H7 (cell line): ENCODE measurements at regions not wholly inside any gene's neighbourhood (a gene's known extent, or its start where the extent isn't known, plus 50 kb on each side); places are given as distances from the start of the nearest gene placed in this dataset.

Source experiments
- DNase-seq: peaks from one replicate; pipeline ENCODE4 v3.0.0; 2012
- H3K27me3 ChIP-seq: 2 replicates; pipeline ENCODE4 v1.6.0; 2011; ENCODE audit warnings: mild to moderate bottlenecking, low read length; ENCODE audit not compliant: control insufficient read depth, insufficient read depth
- H3K36me3 ChIP-seq: replicated peaks from 2 replicates; pipeline ENCODE4 v1.5.1; 2011; ENCODE audit warnings: low read length; ENCODE audit not compliant: control insufficient read depth, insufficient read depth
- H3K4me3 ChIP-seq: 2 replicates; pipeline ENCODE4 v1.5.1; 2011; ENCODE audit warnings: low read depth, mild to moderate bottlenecking, control low read depth, low read length, moderate library complexity; ENCODE audit not compliant: insufficient read depth

- no peaks in the 10 kb centered on the region for H3K27me3 ChIP-seq
- DNase-seq = no peak
- H3K36me3 ChIP-seq = no peaks in the 10 kb centered on the region
- no peak overlapping the region for H3K4me3 ChIP-seq
These were observed 523.6 kb upstream of the KLF12 start for GRCh38 chr13:74657765-74658164.

GRCh38 chr13:74651121-74651520 lies 516.9 kb upstream of the KLF12 start:
- no peak for DNase-seq
- no peak overlapping the region for H3K4me3 ChIP-seq
- H3K36me3 ChIP-seq = no peaks in the 10 kb centered on the region
- H3K27me3 ChIP-seq = no peaks in the 10 kb centered on the region

GRCh38 chr13:74647991-74648390 lies 513.8 kb upstream of the KLF12 start:
- no peaks in the 10 kb centered on the region for H3K27me3 ChIP-seq
- H3K4me3 ChIP-seq = no peak overlapping the region
- no peak for DNase-seq
- H3K36me3 ChIP-seq = no peaks in the 10 kb centered on the region

- Histone ChIP-seq H3K36me3 (no peaks in the 10 kb centered on the region), H3K4me3 (no peak overlapping the region), H3K27me3 (no peaks in the 10 kb centered on the region)
- DNase-seq = no peak
These were observed 513.0 kb upstream of the KLF12 start for GRCh38 chr13:74647211-74647610.

- no peaks in the 10 kb centered on the region for H3K27me3 ChIP-seq
- no peaks in the 10 kb centered on the region for H3K36me3 ChIP-seq
- H3K4me3 ChIP-seq = no peak overlapping the region
- DNase-seq = no peak
These were observed 511.9 kb upstream of the KLF12 start for GRCh38 chr13:74646091-74646490.

- Histone ChIP-seq H3K36me3 (no peaks in the 10 kb centered on the region), H3K4me3 (no peak overlapping the region), H3K27me3 (no peaks in the 10 kb centered on the region)
- DNase-seq = no peak
These were observed 511.4 kb upstream of the KLF12 start for GRCh38 chr13:74645586-74645985.

- DNase-seq = no peak
- no peaks in the 10 kb centered on the region for H3K27me3 ChIP-seq
- H3K36me3 ChIP-seq = no peaks in the 10 kb centered on the region
- H3K4me3 ChIP-seq = no peak overlapping the region
These were observed 510.0 kb upstream of the KLF12 start for GRCh38 chr13:74644229-74644628.

GRCh38 chr13:74641586-74641985 lies 507.4 kb upstream of the KLF12 start:
- H3K36me3 ChIP-seq = no peaks in the 10 kb centered on the region
- H3K4me3 ChIP-seq = no peak overlapping the region
- H3K27me3 ChIP-seq = no peaks in the 10 kb centered on the region
- DNase-seq = no peak

GRCh38 chr13:74633734-74634133 lies 499.5 kb upstream of the KLF12 start:
- no peak overlapping the region for H3K4me3 ChIP-seq
- no peaks in the 10 kb centered on the region for H3K36me3 ChIP-seq
- H3K27me3 ChIP-seq = no peaks in the 10 kb centered on the region
- DNase-seq = no peak

GRCh38 chr13:74629985-74630384 lies 495.8 kb upstream of the KLF12 start:
- Histone ChIP-seq H3K36me3 (no peaks in the 10 kb centered on the region), H3K27me3 (no peaks in the 10 kb centered on the region), H3K4me3 (no peak overlapping the region)
- no peak for DNase-seq

- no peak for DNase-seq
These were observed 491.3 kb upstream of the KLF12 start for GRCh38 chr13:74625541-74625940.

GRCh38 chr13:74623761-74624160 lies 489.6 kb upstream of the KLF12 start:
- DNase-seq = no peak
- Histone ChIP-seq H3K36me3 (no peaks in the 10 kb centered on the region), H3K27me3 (no peaks in the 10 kb centered on the region), H3K4me3 (no peak overlapping the region)

More at GRCh38 chr13:74625541-74625940, 491.3 kb upstream of the KLF12 start:
- H3K36me3 ChIP-seq = no peaks in the 10 kb centered on the region
- H3K27me3 ChIP-seq = no peaks in the 10 kb centered on the region
- no peak overlapping the region for H3K4me3 ChIP-seq

GRCh38 chr13:74622284-74622683 lies 488.1 kb upstream of the KLF12 start:
- DNase-seq = no peak
- no peaks in the 10 kb centered on the region for H3K27me3 ChIP-seq
- H3K36me3 ChIP-seq = no peaks in the 10 kb centered on the region
- no peak overlapping the region for H3K4me3 ChIP-seq

GRCh38 chr13:74620711-74621110 lies 486.5 kb upstream of the KLF12 start:
- no peak for DNase-seq
- no peaks in the 10 kb centered on the region for H3K36me3 ChIP-seq
- no peaks in the 10 kb centered on the region for H3K27me3 ChIP-seq
- no peak overlapping the region for H3K4me3 ChIP-seq

GRCh38 chr13:74620308-74620707 lies 486.1 kb upstream of the KLF12 start:
- Histone ChIP-seq H3K27me3 (no peaks in the 10 kb centered on the region), H3K4me3 (no peak overlapping the region), H3K36me3 (no peaks in the 10 kb centered on the region)
- DNase-seq = no peak

GRCh38 chr13:74597526-74597925 lies 463.3 kb upstream of the KLF12 start:
- H3K36me3 ChIP-seq = no peaks in the 10 kb centered on the region
- H3K27me3 ChIP-seq = no peaks in the 10 kb centered on the region
- DNase-seq = no peak
- H3K4me3 ChIP-seq = no peak overlapping the region
